Caco-2 (cell line): ENCODE measurements at regions not wholly inside any gene's neighbourhood (a gene's known extent, or its start where the extent isn't known, plus 50 kb on each side); places are given as distances from the start of the nearest gene placed in this dataset.

ENCODE experiments used
- BruUV-seq: library from RNA; stranded (reverse); fragments of 400-500 nt; replicated peaks from 2 replicates; lab custom pipeline; 2021; lab: Mats Ljungman, UMichigan
- CTCF ChIA-PET: fragments of 300-600 bp; sonication (Branson Sonifier 250); formaldehyde crosslinking; loops from one replicate; lab custom pipeline; 2022; ENCODE audit warnings: antibody characterized with exemption; lab: Charles Lee
- POLR2A ChIA-PET: fragments of 300-600 bp; sonication (Branson Sonifier 250); formaldehyde crosslinking; loops from one replicate; lab custom pipeline; 2022; ENCODE audit warnings: antibody characterized with exemption; lab: Charles Lee
- DNase-seq, 2 experiments: peaks; one replicate each; pipeline versions ENCODE4 v3.0.0 to v3.0.0-alpha.2; 2020 to 2022
- H3K27me3 ChIP-seq: replicated peaks from 2 replicates; pipeline ENCODE4 v1.6.0; 2011; ENCODE audit warnings: low read length; ENCODE audit not compliant: control insufficient read depth, insufficient read depth
- H3K36me3 ChIP-seq: 2 replicates; pipeline ENCODE4 v1.5.1; 2011; ENCODE audit warnings: low read length; ENCODE audit not compliant: control insufficient read depth, insufficient read depth
- H3K4me1 ChIP-seq: fragments of 250-450 bp; sonication (Bioruptor Pico); 2 replicates; pipeline ENCODE4 v1.5.1; 2020; ENCODE audit warnings: mild to moderate bottlenecking
- H3K4me3 ChIP-seq: 2 replicates; pipeline ENCODE4 v1.5.1; 2011; ENCODE audit warnings: low read depth, mild to moderate bottlenecking, control low read depth, low read length
- H3K9me3 ChIP-seq: fragments of 250-450 bp; sonication (Bioruptor Pico); 2 replicates; pipeline ENCODE4 v1.5.1; 2020; ENCODE audit warnings: mild to moderate bottlenecking, moderate library complexity
- H3K27ac Mint-ChIP-seq: one replicate; pipeline ENCODE4 v1.8.0; 2022; ENCODE audit warnings: mixed read lengths; ENCODE audit not compliant: unreplicated experiment
- H3K27me3 Mint-ChIP-seq: one replicate; pipeline ENCODE4 v1.8.0; 2022; ENCODE audit warnings: mixed read lengths; ENCODE audit not compliant: insufficient read depth, unreplicated experiment
- H3K36me3 Mint-ChIP-seq: one replicate; pipeline ENCODE4 v1.8.0; 2022; ENCODE audit warnings: mild to moderate bottlenecking, mixed read lengths; ENCODE audit not compliant: insufficient read depth, unreplicated experiment
- H3K4me1 Mint-ChIP-seq: one replicate; pipeline ENCODE4 v1.8.0; 2022; ENCODE audit warnings: low read depth, mixed read lengths; ENCODE audit not compliant: unreplicated experiment
- H3K4me3 Mint-ChIP-seq: one replicate; pipeline ENCODE4 v1.8.0; 2022; ENCODE audit warnings: mild to moderate bottlenecking, moderate library complexity, mixed read lengths; ENCODE audit not compliant: unreplicated experiment
- H3K9me3 Mint-ChIP-seq: one replicate; pipeline ENCODE4 v1.8.0; 2022; ENCODE audit warnings: mixed read lengths; ENCODE audit not compliant: unreplicated experiment
- intact Hi-C: fragments of 100-400 bp; cut with micrococcal nuclease; formaldehyde crosslinking; loops from one replicate; pipeline ENCODE4 v1.10.0; 2022; ENCODE audit not compliant: unreplicated experiment
- TF ChIP-seq, protein P1 (sequence below), 2 experiments: fragments of 200-600 bp in 1 of 2; IDR thresholded peaks; 1 replicate in 1 of 2; 2 replicates in 1 of 2; pipeline versions ENCODE4 v1.5.1 to v1.8.0; 2011 to 2022; ENCODE audit warnings: antibody characterized with exemption in 1 of 2, control low read depth in 1 of 2, inconsistent platforms in 1 of 2, low read depth in 1 of 2, low read length in 1 of 2, mild to moderate bottlenecking in 1 of 2, moderate library complexity in 1 of 2; ENCODE audit not compliant: insufficient read depth in 1 of 2, severe bottlenecking in 1 of 2, unreplicated experiment in 1 of 2

DNA sequence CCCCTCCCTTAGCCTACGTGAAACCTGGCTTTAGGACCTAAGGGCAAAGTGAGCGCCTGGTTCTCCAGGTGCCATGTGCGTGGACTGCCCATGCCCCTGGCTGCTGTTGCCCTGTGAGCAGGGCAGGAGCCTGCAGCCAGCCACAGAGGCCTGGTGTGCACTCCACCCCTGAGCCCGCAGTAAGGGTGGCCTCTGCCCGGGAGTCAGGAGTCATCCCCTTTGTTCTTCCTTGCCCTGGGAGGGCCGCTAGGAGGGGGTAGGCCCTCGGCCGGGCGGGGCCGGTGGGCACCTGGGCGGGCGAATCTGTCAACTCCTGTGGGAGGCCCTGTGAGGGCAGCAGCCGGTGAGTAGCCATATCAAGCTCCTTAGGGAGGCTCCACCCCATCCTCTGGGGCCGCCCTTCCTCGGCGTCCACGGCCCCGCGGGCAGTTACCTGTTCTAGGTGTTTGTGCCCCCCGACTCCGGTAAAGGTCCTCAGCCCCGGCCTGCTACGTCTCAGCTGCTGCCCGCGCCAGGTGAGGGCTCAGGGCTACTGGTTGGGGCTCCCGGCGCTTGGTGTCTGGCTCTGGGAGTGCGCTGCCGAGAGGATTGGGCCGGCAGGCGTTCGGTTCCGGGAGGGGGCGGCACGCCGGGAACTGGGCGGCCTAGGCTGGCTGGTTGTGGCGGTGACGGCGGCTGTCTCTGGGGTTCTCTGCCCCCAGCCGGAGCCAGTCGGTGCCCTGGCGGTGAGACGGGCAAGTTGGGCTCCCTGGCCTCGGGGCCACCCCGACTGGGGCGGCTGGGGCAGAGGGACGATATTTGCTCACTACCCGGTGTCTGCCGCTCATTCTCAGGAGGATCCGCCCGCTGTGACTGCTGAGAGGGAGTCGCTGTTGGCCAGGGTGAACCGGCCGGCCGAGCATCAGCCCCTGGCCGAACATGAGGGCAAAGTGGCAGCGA is 1060.2 kb downstream of the TECRL start:
- no peak overlapping the region for H3K27ac Mint-ChIP-seq
- H3K9me3 Mint-ChIP-seq, result peaks cover 7% of the 10 kb centered on the region
- no peaks in the 10 kb centered on the region for H3K4me1 Mint-ChIP-seq
- no peak overlapping the region for H3K4me3 Mint-ChIP-seq
- Histone ChIP-seq H3K9me3 (no peaks in the 10 kb centered on the region), H3K4me1 (no peaks in the 10 kb centered on the region), H3K36me3 (no peaks in the 10 kb centered on the region), H3K27me3 (no peaks in the 10 kb centered on the region), H3K4me3 (no peak overlapping the region)
- H3K27me3 Mint-ChIP-seq, result no peaks in the 10 kb centered on the region
- BruUV-seq, result no TSS peak
- ChIA-PET POLR2A (no interaction called here), CTCF (no interaction called here)
- H3K36me3 Mint-ChIP-seq, result no peaks in the 10 kb centered on the region
- no peak for DNase-seq
- TF ChIP-seq, protein P1, sequence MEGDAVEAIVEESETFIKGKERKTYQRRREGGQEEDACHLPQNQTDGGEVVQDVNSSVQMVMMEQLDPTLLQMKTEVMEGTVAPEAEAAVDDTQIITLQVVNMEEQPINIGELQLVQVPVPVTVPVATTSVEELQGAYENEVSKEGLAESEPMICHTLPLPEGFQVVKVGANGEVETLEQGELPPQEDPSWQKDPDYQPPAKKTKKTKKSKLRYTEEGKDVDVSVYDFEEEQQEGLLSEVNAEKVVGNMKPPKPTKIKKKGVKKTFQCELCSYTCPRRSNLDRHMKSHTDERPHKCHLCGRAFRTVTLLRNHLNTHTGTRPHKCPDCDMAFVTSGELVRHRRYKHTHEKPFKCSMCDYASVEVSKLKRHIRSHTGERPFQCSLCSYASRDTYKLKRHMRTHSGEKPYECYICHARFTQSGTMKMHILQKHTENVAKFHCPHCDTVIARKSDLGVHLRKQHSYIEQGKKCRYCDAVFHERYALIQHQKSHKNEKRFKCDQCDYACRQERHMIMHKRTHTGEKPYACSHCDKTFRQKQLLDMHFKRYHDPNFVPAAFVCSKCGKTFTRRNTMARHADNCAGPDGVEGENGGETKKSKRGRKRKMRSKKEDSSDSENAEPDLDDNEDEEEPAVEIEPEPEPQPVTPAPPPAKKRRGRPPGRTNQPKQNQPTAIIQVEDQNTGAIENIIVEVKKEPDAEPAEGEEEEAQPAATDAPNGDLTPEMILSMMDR (IDR thresholded peaks at IDR 0.05; ENCODE audit: insufficient read depth in 1 of 2, low read depth in 1 of 2, low read length in 1 of 2, severe bottlenecking in 1 of 2, unreplicated experiment in 1 of 2), result no peak
- intact Hi-C loops, result no loop called here

DNA sequence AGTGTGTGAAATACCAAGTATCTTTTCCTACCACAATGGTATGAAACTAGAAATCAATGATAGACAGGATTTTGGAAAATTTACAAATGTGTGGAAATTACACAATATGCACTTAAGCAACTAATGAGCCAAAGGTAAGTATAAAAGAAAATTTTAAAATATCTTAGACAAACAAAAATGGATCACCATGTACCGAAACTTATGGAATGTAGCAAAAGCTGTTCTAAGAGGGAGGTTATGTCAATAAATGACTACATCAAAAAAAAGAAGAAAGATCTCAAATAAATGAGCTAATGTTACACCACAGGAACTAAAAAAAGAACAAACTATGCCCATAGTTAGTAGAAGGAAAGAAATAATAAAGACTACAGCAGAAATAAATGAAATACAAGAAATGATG is 1084.1 kb downstream of the TECRL start:
- Mint-ChIP-seq H3K27me3 (no peaks in the 10 kb centered on the region), H3K27ac (no peak overlapping the region), H3K4me3 (no peak overlapping the region), H3K4me1 (no peaks in the 10 kb centered on the region), H3K36me3 (no peaks in the 10 kb centered on the region), H3K9me3 (no peaks in the 10 kb centered on the region)
- no peaks in the 10 kb centered on the region for H3K36me3 ChIP-seq
- no peaks in the 10 kb centered on the region for H3K27me3 ChIP-seq
- ChIA-PET CTCF (no interaction called here), POLR2A (no interaction called here)
- H3K4me1 ChIP-seq, result no peaks in the 10 kb centered on the region
- no peak for DNase-seq
- intact Hi-C loops, result no loop called here
- TF ChIP-seq, protein P1 (IDR thresholded peaks at IDR 0.05; ENCODE audit: insufficient read depth in 1 of 2, low read depth in 1 of 2, low read length in 1 of 2, severe bottlenecking in 1 of 2, unreplicated experiment in 1 of 2), result no peak
- BruUV-seq, result no TSS peak
- no peak overlapping the region for H3K4me3 ChIP-seq
- no peaks in the 10 kb centered on the region; the same call in 1 of the 2 replicates for H3K9me3 ChIP-seq

DNA sequence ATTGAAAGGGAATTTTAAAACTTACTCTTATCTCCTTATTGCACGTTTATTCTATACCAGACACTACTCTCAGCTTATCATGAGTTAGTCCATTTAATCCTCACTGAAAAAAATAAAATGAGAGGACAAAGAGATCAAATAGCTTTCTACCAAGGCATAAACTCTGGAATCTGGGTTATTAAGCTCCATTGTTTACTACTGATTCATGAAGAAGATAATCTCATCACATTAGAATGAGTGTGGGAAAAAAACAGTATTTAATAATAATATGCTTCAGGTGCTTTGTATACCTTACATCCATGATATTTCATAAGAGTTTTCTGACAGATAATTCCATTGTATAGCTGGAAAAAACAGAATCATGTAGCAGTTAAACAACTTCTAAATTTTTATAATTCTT is 1092.6 kb downstream of the TECRL start:
- Mint-ChIP-seq H3K4me1 (no peaks in the 10 kb centered on the region), H3K4me3 (no peak overlapping the region), H3K27me3 (no peaks in the 10 kb centered on the region), H3K27ac (no peak overlapping the region), H3K36me3 (no peaks in the 10 kb centered on the region), H3K9me3 (no peaks in the 10 kb centered on the region)
- Histone ChIP-seq H3K36me3 (no peaks in the 10 kb centered on the region), H3K4me1 (no peaks in the 10 kb centered on the region), H3K27me3 (no peaks in the 10 kb centered on the region), H3K4me3 (no peak overlapping the region), H3K9me3 (no peaks in the 10 kb centered on the region)
- CTCF ChIA-PET, result no interaction called here
- TF ChIP-seq, protein P1 (IDR thresholded peaks at IDR 0.05; ENCODE audit: insufficient read depth in 1 of 2, low read depth in 1 of 2, low read length in 1 of 2, severe bottlenecking in 1 of 2, unreplicated experiment in 1 of 2), result no peak
- DNase-seq, result no peak
- BruUV-seq, result no TSS peak
- POLR2A ChIA-PET, result no interaction called here
- intact Hi-C loops, result no loop called here
